GM06990 (cell line): ENCODE measurements at regions not wholly inside any gene's neighbourhood (a gene's known extent, or its start where the extent isn't known, plus 50 kb on each side); places are given as distances from the start of the nearest gene placed in this dataset.

ENCODE experiments used
- DNase-seq: peaks from one replicate; pipeline ENCODE4 v3.0.0-alpha.2; 2011; ENCODE audit not compliant: insufficient read length; ENCODE audit errors: extremely low read depth
- H3K27me3 ChIP-seq: replicated peaks from 2 replicates; pipeline ENCODE4 v1.6.0; 2011; ENCODE audit warnings: low read length; ENCODE audit not compliant: control insufficient read depth, insufficient read depth
- H3K36me3 ChIP-seq: 2 replicates; pipeline ENCODE4 v1.5.1; 2011; ENCODE audit warnings: low read length; ENCODE audit not compliant: control insufficient read depth, insufficient read depth
- H3K4me3 ChIP-seq: replicated peaks from 2 replicates; pipeline ENCODE4 v1.5.1; 2011; ENCODE audit warnings: low read depth, mild to moderate bottlenecking, control low read depth, low read length
- CTCF ChIP-seq: IDR thresholded peaks from 2 replicates; pipeline ENCODE4 v1.5.1; 2011; ENCODE audit warnings: low read length, control low read depth, mild to moderate bottlenecking, inconsistent platforms; ENCODE audit not compliant: insufficient read depth, poor library complexity, severe bottlenecking

GRCh38 chr5:92912283-92912682 lies 668.7 kb downstream of the NR2F1-AS1 start:
- Histone ChIP-seq H3K27me3 (no peaks in the 10 kb centered on the region), H3K4me3 (no peak overlapping the region), H3K36me3 (no peaks in the 10 kb centered on the region)
- TF ChIP-seq CTCF = no peak
- DNase-seq = no peak

- H3K27me3 ChIP-seq = no peaks in the 10 kb centered on the region
- H3K4me3 ChIP-seq = no peak overlapping the region
- DNase-seq = no peak
- no peak for TF ChIP-seq CTCF
- no peaks in the 10 kb centered on the region for H3K36me3 ChIP-seq
These were observed 669.2 kb downstream of the NR2F1-AS1 start for GRCh38 chr5:92911851-92912250.

GRCh38 chr5:92911293-92911692 lies 669.7 kb downstream of the NR2F1-AS1 start:
- no peaks in the 10 kb centered on the region for H3K27me3 ChIP-seq
- no peak overlapping the region for H3K4me3 ChIP-seq
- DNase-seq = no peak
- no peaks in the 10 kb centered on the region for H3K36me3 ChIP-seq
- no peak for TF ChIP-seq CTCF

GRCh38 chr5:92909602-92909962 lies 671.4 kb downstream of the NR2F1-AS1 start:
- no peak for DNase-seq
- peak; percentile 63 for TF ChIP-seq CTCF
- Histone ChIP-seq H3K4me3 (no peak overlapping the region), H3K36me3 (no peaks in the 10 kb centered on the region), H3K27me3 (no peaks in the 10 kb centered on the region)

- no peak for TF ChIP-seq CTCF
- no peaks in the 10 kb centered on the region for H3K36me3 ChIP-seq
- no peak overlapping the region for H3K4me3 ChIP-seq
- no peaks in the 10 kb centered on the region for H3K27me3 ChIP-seq
- no peak for DNase-seq
These were observed 671.9 kb downstream of the NR2F1-AS1 start for GRCh38 chr5:92908952-92909601.

GRCh38 chr5:92907938-92908606 lies 672.9 kb downstream of the NR2F1-AS1 start:
- DNase-seq = peak; percentile 8
- no peak overlapping the region for H3K4me3 ChIP-seq

More at GRCh38 chr5:92907938-92908606, 672.9 kb downstream of the NR2F1-AS1 start:
- Histone ChIP-seq H3K36me3 (no peaks in the 10 kb centered on the region), H3K27me3 (no peaks in the 10 kb centered on the region)
- no peak for TF ChIP-seq CTCF
